NCI-H2196 treated with DMSO at 0.1 percent for 48 hours (cell line): ENCODE measurements at regions not wholly inside any gene's neighbourhood (a gene's known extent, or its start where the extent isn't known, plus 50 kb on each side); places are given as distances from the start of the nearest gene placed in this dataset.
"Not testable (repeated sequence)": the region's sequence is repeated elsewhere in the genome, so short reads cannot be mapped to it uniquely, and the experiment has no call there.

ENCODE experiments used
- DNase-seq: peaks from one replicate; lab custom pipeline; 2025; ENCODE audit not compliant: unreplicated experiment; lab: John Stamatoyannopoulos, UW

DNA sequence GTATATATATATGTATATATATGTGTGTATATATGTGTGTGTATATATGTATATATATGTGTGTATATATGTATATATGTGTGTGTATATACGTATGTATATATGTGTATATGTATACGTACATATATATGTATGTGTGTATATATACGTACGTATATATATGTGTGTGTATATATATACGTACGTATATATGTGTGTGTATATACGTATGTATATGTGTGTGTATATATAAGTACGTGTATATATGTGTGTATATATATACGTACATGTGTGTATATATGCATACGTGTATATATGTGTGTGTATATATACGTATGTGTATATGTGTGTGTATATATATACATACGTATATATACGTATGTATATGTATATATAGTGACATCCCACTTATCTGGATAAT, 154.4 kb downstream of the CDRT15L2 start:
- no peak for DNase-seq

DNA sequence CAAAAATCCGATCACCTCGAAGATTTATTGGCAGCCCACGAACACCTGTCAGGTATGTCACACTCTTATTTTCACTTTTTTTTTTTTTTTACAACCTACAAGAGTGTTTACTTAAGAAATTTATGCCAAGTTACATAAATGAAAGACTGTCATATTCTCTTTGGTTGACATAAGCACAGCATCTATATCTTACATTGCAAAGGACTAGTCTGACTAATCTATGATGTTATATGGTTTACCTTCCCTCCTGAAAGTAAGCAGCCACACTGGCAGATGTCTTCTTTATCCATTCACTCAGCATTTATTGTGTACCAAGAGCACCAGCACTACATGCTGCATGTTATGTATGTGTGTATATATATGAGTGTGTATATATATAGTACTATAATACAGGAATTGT, 156.3 kb downstream of the CDRT15L2 start:
- no peak for DNase-seq

DNA sequence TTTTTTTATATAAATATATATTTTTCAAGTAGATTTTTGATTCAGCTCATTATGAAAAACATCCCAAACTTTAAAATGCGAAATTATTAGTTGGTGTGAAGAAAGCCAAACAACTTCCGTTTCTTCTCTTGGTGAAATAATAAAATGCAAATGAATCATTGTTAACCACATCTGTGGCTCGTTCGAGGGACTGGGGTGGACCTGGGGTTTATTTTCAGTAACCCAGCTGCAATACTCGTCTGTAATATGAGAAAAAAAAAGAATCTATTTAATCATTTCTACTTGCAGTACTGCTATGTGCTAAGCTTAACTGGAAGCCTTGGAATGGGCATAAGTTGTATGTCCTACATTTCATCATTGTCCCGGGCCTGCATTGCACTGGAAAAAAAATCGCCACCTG, 158.1 kb downstream of the CDRT15L2 start:
- DNase-seq = not testable (repeated sequence)

DNA sequence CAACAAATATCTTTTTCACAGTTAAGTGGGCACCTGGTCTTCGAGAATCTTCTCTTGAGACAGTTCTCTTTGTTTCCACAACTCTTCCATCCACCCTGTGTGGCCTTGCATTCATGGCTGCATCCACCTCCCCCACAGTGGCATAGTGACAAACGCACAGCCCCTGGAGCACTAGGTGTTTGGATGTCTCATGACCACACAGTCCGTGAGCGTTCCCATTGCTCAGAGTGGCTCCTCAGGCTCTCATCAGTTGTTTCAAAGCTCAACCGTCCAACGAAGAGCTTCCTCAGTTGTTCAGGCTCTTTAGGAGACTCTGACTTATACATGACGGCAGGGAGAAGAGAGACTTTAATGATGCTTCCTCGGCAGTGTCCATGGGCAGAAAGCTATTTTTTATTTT, 191.6 kb downstream of the CDRT15L2 start:
- no peak for DNase-seq

DNA sequence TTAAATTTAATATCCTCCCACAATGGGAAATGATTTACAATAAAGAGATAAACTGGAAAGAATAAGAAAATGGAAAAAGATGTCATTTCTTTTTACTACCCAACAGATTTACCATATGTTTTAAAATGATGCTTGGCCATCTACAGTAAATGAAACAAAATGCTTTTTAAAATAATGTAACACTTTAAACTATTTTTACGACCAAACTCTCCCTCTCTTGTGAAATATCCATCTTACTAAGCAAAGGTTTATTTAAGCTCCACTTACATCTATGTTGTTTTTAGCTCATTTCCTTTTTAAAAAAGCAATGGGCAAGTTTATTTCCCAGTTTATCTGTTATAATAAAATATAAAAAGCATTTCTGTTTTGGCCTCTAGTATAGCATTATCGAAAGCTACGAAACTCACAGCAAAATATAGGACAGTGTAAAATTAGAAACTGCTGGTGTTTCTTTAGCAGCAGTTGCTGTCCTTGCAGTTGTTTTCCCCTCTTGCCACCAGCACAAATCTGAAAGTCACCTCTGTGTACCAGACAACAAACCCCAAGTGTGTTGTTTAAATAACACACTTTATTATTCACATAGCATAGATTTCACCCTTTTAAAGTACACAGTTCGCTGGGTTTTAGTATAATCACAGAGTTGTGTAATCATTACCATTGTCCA, 195.1 kb downstream of the CDRT15L2 start:
- no peak for DNase-seq

DNA sequence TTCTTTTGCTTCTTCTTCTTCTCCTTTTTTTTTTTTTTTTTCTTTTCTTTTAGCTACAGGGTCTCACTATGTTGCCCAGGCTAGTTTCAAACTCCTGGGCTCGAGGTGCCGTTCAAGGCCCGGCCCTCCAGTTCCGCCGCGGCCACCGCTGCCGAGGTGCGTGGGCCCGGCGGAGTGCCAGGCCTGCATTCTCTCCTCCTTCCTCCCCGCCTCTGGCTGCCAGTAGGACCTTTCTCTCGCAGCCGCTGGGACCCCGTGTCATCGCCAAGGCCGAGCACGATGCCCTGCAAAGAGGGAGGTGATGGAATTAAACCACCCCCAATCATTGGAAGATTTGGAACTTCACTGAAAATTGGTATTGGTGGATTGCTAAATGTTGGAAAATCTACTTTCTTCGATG, 195.8 kb downstream of the CDRT15L2 start:
- DNase-seq = no peak

DNA sequence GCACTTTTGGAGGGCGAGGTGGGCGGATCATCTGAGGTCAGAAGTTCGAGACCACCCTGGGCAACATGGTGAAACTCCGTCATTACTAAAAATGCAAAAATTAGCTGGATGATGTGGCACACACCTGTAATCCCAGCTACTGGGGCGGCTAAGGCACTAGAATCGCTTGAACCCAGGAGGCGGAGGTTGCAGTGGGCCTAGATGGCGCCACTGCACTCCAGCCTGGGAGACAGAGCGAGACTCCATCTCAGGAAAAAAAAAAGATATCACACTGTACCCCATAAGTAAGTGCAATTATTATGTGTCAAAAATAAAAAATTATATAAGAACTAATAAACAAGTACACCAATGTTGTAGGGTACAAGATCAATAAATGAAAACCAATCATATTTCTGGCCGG, 200.0 kb downstream of the CDRT15L2 start:
- DNase-seq = no peak

DNA sequence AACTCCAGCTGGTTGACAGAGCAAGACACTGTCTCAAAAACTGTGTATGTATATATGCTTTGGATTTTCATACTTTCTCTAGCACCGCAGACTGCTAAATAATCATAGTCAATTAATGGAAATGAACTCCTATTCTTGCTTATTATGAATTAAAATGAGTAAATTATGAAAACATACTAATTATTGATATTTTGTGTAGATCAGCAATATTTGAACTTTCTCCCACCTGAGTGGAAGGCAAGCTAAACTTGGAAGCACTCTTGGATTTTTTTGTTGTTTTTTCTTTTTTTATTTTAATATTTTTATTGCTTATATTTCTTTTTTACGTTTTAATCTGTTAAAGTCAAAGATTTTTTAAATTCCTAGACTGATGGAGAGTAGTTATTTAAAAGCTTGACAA, 201.7 kb downstream of the CDRT15L2 start:
- no peak for DNase-seq

DNA sequence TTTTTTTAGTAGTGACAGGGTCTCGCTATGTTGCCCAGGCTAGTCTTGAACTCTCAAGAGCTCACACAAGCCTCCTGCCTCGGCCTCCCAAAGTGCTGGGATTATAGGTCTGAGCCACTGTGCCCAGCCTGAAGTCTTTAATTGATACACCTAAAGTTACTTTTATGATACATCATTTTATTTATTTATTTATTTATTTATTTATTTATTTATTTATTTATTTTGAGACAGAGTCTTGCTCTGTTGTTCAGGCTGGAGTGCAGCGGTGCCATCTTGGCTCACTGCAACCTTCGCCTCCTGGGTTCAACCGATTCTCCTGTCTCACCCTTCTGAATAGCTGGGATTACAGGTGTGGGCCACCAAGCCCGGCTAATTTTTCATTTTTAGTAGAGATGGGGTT, 202.3 kb downstream of the CDRT15L2 start:
- not testable (repeated sequence) for DNase-seq

DNA sequence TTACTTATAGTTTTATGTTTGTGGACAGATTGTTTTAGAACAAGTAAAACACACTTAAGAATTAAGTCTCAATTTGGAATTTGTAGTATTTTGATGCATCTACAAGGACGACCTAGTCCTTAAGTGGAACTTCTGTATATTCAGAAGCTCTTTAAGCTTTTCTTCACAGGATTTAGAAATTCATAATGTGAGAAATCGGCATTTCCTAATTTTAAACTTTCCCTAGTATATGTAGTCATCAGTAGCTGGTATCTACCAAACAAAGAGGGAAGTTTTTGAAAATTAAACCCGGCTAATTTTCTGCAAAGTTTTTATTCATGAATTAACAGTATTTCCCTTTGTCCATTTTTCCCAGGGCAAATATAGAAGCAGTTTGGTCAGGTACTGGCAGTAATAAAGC, 203.6 kb downstream of the CDRT15L2 start:
- no peak for DNase-seq

DNA sequence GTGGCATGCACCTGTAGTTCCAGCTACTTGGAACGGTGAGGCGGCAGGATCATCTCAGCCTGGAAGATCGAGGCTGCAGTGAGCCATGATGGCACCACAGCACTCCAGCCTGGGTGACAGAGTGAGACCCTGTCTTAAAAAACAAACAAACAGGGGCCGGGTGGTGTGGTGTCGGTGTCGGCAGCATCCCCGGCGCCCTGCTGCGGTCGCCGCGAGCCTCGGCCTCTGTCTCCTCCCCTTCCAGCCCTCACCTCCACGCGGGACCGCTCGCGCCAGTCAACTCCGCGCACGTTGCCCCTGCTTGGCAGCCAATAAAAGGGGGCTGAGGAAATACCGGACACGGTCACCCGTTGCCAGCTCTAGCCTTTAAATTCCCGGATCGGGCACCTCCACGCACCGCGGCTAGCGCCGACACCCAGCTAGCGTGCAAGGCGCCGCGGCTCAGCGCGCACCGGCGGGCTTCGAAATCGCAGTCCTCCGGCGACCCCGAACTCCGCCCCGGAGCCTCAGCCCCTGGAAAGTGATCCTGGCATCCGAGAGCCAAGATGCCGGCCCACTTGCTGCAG, 204.7 kb downstream of the CDRT15L2 start:
- DNase-seq = no peak

DNA sequence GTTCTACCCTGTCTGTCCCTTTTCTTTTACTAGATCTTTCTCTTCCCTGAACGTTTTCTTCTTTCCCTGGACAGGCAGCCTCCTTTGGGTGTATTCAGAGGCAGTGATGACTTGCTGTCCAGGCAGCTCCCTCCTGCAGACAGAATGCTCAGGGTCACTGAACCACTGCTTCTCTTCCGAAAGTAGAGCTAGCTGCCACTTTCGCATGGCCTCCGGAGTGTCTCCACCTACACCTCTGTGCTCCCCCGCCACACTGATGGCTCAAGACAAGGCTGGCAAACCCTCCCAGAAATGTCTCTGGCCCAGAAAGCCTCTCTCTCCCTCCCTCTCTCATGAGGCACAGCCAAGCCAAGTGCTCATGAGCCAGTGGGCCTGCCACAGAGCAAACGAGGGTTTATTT, 207.8 kb downstream of the CDRT15L2 start:
- no peak for DNase-seq

DNA sequence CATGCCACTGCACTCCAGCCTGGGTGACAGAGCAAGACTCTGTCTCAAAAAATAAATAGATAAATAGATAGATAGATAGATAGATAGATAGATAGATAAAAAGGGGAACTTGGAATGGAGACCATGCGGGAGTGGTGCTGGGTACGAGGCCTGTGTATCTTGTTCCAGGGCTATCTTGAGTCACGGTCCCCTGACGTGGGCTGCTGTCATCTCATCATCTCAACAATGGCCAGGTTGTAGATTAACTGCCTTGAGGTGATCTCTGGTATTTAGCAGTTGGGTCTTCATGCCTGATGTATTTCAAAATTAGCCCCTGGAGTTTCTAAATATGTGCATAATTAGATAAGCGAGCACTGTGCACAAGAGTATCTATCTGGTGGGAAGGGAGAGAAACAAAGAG, 212.1 kb downstream of the CDRT15L2 start:
- no peak for DNase-seq

DNA sequence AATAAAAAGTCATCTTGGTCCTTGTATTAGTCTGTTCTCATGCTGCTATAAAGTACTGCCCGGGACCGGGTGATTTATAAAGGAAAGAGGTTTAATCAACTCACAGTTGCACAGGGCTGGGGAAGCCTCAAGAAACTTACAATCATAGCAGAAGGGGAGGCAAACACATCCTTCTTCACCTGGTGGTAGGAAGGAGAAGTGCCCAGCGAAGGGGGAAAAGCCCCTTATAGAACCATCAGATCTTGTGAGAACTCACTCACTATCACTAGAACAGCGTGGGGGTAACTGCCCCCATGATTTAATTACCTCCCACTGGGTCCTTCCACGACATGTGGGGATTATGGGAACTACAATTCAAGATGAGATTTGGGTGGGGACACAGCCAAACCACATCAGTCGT, 215.0 kb downstream of the CDRT15L2 start:
- not testable (repeated sequence) for DNase-seq

DNA sequence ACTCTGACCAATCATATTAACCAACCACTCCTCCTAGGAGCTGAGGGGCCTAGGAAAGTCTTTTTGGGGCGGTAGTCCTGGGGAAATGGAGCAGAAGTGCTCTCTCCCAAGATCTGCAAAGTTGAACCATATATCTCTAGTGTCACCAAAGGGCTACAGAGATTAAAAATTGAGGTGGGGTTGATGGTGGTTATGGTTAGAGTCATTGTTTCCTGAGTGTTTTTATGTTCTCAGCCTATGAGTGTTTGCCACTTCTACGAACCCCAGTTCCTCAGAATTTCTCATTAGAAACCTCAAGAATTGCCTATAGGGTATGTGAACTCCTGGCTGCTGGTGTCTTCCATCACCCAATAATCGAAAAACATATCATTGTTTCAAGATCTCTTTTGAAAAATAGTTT, 217.8 kb downstream of the CDRT15L2 start:
- no peak for DNase-seq

DNA sequence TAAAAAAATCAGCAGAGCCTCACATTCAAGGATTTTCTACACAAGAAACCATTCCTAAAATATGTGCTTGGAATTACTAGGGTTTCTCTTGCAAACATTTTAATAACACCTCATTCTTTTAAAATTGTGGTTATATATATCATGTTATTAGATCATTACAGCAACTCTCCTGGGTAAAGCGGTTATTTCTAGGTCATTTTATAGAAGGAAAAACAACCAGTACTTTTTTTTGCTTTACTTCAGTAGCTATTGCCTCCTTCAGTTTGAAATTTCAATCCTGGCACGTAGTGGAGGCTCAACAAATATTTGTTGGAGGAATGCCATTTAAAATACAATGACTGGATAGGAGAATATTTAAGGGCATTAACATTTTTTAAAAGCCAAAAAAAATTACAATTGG, 220.6 kb downstream of the CDRT15L2 start:
- no peak for DNase-seq

DNA sequence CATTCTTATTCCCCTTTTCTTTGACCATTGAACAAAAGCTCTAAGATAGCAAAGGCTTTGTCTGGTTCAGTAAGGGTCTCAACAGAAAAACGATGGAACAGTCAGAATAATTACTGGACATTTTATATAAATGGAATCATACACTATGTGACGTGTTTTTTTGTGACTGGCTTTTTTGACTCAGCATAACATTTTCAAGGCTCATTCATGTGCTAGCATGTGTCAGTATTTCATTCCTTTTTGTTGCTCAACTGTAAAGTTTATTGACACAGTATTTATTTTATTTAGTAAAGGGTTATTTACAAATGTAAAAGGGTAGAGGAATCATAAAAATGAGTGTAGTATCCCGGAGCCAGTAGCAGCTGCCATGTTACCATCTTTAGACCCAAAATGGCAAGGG, 226.2 kb downstream of the CDRT15L2 start:
- no peak for DNase-seq

DNA sequence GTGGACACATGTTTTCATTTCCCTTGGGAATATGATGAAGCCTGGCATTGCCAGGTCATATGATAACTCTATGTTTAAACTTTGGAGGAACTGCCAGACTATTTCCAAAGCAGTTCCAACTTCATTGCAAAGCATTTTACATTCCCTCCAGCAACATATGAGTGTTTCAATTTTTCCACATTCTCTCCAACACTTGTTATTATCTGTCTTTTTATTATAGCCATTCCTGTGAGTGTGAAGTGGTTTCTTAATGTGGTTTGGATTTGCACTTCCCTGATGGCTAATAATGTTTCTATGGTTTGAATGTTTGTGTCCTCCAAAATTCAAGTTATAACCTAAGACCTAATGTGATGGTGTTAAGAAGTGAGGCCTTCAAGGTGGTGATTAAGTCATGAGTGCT, 228.0 kb downstream of the CDRT15L2 start:
- not testable (repeated sequence) for DNase-seq

DNA sequence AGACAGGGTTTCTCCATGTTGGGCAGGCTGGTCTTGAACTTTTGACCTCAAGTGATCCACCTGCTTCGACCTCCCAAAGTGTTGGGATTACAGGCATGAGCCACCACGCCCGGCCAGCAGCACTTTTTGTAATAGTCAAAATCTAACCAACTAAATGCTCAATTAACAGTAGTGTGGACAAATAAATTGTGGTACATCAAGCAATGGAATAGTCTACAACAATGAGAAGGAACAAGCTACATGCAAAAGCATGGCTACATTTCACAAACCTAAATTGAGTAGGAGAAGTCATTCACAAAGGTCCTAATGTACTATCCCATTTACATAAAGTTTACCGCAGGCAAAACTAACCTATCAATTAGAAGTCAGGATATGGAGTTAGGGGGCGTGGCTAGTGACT, 227.4 kb downstream of the USP22 start:
- not testable (repeated sequence) for DNase-seq

DNA sequence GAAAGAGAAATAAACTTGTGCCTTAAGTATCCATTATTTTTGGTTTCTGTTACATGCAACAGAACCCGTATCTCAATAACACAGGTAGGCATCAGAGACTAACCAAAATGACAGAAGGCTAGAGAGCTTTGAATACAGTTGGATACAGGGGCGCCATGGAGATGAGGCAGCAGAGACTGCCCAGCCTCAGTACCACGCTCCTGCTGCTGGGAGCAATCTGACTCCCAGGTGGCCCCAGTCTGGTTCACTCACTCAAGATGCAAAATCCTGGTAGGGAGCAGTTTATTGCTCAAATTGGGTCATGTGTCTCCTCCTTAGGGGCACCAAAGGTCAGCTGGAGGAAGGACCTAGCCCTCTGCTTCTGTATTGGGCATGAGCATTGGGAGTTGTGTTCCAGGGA, 218.9 kb downstream of the USP22 start:
- no peak for DNase-seq

DNA sequence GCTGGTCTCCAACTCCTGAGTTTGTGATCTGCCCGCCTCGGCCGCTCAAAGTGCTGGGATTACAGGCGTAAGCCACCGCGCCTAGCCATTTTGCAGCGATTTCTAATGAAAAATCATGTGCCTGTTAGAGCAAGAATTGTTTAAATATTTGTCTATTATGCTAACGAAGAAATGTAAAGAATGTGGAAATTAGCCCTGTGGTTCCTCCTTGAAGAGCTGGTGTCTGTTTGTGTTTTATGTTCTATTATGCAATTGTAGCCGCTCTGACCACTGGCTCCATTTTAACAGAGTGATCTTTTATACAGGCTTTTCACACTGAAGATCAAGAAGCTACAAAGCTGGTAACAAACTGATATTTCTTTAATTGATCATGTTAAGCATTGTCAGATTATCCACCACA, 217.3 kb downstream of the USP22 start:
- DNase-seq = no peak

DNA sequence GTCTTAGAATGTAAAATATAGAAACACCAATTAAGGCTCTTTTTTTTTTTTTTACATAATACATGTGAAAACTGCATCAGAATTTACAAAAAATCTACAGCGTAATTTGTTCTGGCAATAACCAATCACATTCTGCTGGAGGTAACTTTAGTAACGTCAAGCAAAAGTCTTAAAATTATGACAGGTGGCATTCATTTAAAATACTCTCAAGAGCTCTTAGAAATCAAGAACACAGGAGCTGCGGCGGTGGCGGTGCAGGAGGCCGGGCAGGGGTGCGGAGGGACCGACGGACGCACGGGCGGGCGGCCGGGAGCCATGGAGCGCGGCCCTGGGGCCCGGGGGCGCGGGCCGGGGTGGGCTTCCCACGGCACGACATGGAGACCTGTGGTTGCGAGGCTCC, 202.4 kb downstream of the USP22 start:
- not testable (repeated sequence) for DNase-seq
